Endothelial cell of umbilical vein (primary cell): ENCODE measurements at regions not wholly inside any gene's neighbourhood (a gene's known extent, or its start where the extent isn't known, plus 50 kb on each side); places are given as distances from the start of the nearest gene placed in this dataset.
"Not testable (repeated sequence)": the region's sequence is repeated elsewhere in the genome, so short reads cannot be mapped to it uniquely, and the experiment has no call there.

Source experiments
- BruUV-seq: library from RNA; stranded (reverse); fragments of 400-500 nt; replicated peaks from 2 replicates; lab custom pipeline; 2021; lab: Mats Ljungman, UMichigan
- CTCF ChIA-PET: fragments of 300-600, 350-600 bp; sonication (Branson Sonifier 250); formaldehyde crosslinking; loops from one replicate; lab custom pipeline; 2021; ENCODE audit warnings: antibody characterized with exemption, inconsistent platforms; lab: Charles Lee
- POLR2A ChIA-PET: fragments of 300-600, 350-600 bp; sonication (Branson Sonifier 250); formaldehyde crosslinking; loops from one replicate; lab custom pipeline; 2021; ENCODE audit warnings: antibody characterized with exemption, inconsistent platforms; lab: Charles Lee
- DNase-seq: peaks from one replicate; pipeline ENCODE4 v3.0.0-alpha.2; 2011; ENCODE audit warnings: low read depth, low spot score
- FAIRE-seq: peaks from 2 replicates; lab custom pipeline; 2011; peaks lifted over from hg19 to GRCh38; lab: Jason Lieb, UNC
- H2AFZ ChIP-seq: 2 replicates; pipeline ENCODE4 v1.6.0; 2012; ENCODE audit warnings: low read depth, low read length, control low read depth, inconsistent platforms
- H3K27ac ChIP-seq: 2 replicates; pipeline ENCODE4 v1.5.1; 2011; ENCODE audit warnings: low read depth, mild to moderate bottlenecking, control low read depth, low read length, moderate library complexity; ENCODE audit not compliant: insufficient read depth
- H3K27me3 ChIP-seq, 2 experiments: 2 replicates each; pipeline versions ENCODE4 v1.6.0 to v1.6.1; 2011; ENCODE audit warnings: low read length in 2 of 2, mixed read lengths in 1 of 2; ENCODE audit not compliant: control insufficient read depth in 2 of 2, insufficient read depth in 2 of 2
- H3K36me3 ChIP-seq, 2 experiments: 2 replicates in 1 of 2; 3 replicates in 1 of 2; pipeline ENCODE4 v1.5.1; 2011; ENCODE audit warnings: low read length in 2 of 2, mild to moderate bottlenecking in 1 of 2, moderate library complexity in 1 of 2; ENCODE audit not compliant: control insufficient read depth in 2 of 2, insufficient read depth in 2 of 2; ENCODE audit errors: extremely low read depth in 1 of 2
- H3K4me1 ChIP-seq: 3 replicates; pipeline ENCODE4 v1.5.1; 2011; ENCODE audit warnings: mild to moderate bottlenecking, low read length; ENCODE audit not compliant: control insufficient read depth, insufficient read depth; ENCODE audit errors: extremely low read depth
- H3K4me2 ChIP-seq: 2 replicates; pipeline ENCODE4 v1.6.1; 2011; ENCODE audit warnings: low read length, control low read depth, mixed read lengths; ENCODE audit not compliant: insufficient read depth
- H3K4me3 ChIP-seq, 3 experiments: fragments of 200-600 bp in 1 of 3; sonication (generic), shearing (Covaris generic) in 1 of 3; replicated peaks in 1 of 3; 2 replicates each; pipeline ENCODE4 v1.5.1; 2011 to 2016; ENCODE audit warnings: control low read depth in 3 of 3, low read length in 3 of 3, mild to moderate bottlenecking in 2 of 3, inconsistent platforms in 1 of 3, low read depth in 1 of 3, moderate library complexity in 1 of 3; ENCODE audit not compliant: insufficient read depth in 1 of 3
- H3K79me2 ChIP-seq: 2 replicates; pipeline ENCODE4 v1.6.0; 2012; ENCODE audit warnings: low read length, inconsistent platforms; ENCODE audit not compliant: control insufficient read depth, insufficient read depth
- H3K9ac ChIP-seq: replicated peaks from 2 replicates; pipeline ENCODE3; 2011; ENCODE audit warnings: low read length, control low read depth; ENCODE audit not compliant: insufficient read depth; ENCODE audit errors: extremely low read depth
- H3K9me1 ChIP-seq: replicated peaks from 3 replicates; pipeline ENCODE4 v1.6.0; 2011; ENCODE audit warnings: mild to moderate bottlenecking, low read length; ENCODE audit not compliant: control insufficient read depth, insufficient read depth; ENCODE audit errors: extremely low read depth
- H3K9me3 ChIP-seq: replicated peaks from 2 replicates; pipeline ENCODE4 v1.5.1; 2012; ENCODE audit warnings: low read length, inconsistent platforms; ENCODE audit not compliant: control insufficient read depth, insufficient read depth
- H4K20me1 ChIP-seq: replicated peaks from 2 replicates; pipeline ENCODE3; 2011; ENCODE audit warnings: mild to moderate bottlenecking, low read length; ENCODE audit not compliant: control insufficient read depth, insufficient read depth; ENCODE audit errors: extremely low read depth
- EZH2 ChIP-seq: IDR thresholded peaks from 2 replicates; pipeline ENCODE4 v1.6.1; 2012; ENCODE audit warnings: borderline replicate concordance, low read depth, mild to moderate bottlenecking, moderate library complexity, low read length, inconsistent platforms; ENCODE audit not compliant: severe bottlenecking
- FOS ChIP-seq: IDR thresholded peaks from 2 replicates; pipeline ENCODE4 v1.6.1; 2011; ENCODE audit warnings: mild to moderate bottlenecking, low read length, moderate library complexity, borderline replicate concordance; ENCODE audit not compliant: insufficient read depth
- GATA2 ChIP-seq: IDR thresholded peaks from 2 replicates; pipeline ENCODE4 v1.7.0; 2011; ENCODE audit warnings: low read depth, mild to moderate bottlenecking, moderate library complexity, mixed read lengths, low read length; ENCODE audit not compliant: insufficient read length, insufficient read depth
- JUN ChIP-seq: IDR thresholded peaks from 2 replicates; pipeline ENCODE4 v1.6.1; 2011; ENCODE audit warnings: borderline replicate concordance, low read depth; ENCODE audit not compliant: insufficient read length, insufficient read depth
- MAX ChIP-seq: IDR thresholded peaks from 2 replicates; pipeline ENCODE4 v1.6.1; 2011; ENCODE audit not compliant: insufficient read depth, insufficient read length
- MYC ChIP-seq: IDR thresholded peaks from one replicate; pipeline ENCODE4 v1.6.1; 2011; ENCODE audit warnings: mild to moderate bottlenecking, low read depth, low read length
- POLR2A ChIP-seq: IDR thresholded peaks from 2 replicates; pipeline ENCODE4 v1.6.1; 2012; ENCODE audit warnings: low read depth, mild to moderate bottlenecking, control low read depth, low read length
- POLR2AphosphoS5 ChIP-seq: IDR thresholded peaks from 2 replicates; pipeline ENCODE4 v1.6.1; 2012; ENCODE audit warnings: low read depth, mild to moderate bottlenecking, control low read depth, low read length, moderate library complexity; ENCODE audit not compliant: insufficient read depth
- dilution Hi-C: fragments of 300-500 bp; cut with MboI; formaldehyde crosslinking; loops from one replicate; pipeline ENCODE4 v1.15.0; 2019; ENCODE audit warnings: low sequenced_read_pairs; ENCODE audit not compliant: extremely low pct_ligation_motif_present
- intact Hi-C: fragments of 100-400 bp; cut with micrococcal nuclease; formaldehyde crosslinking; loops from one replicate; pipeline ENCODE4 v1.10.0; 2022
- TF ChIP-seq, protein P1 (sequence below), 2 donors: IDR thresholded peaks; 1 replicate in 1 of 2; 2 replicates in 1 of 2; pipeline ENCODE4 v1.5.1; 2011; ENCODE audit warnings: low read length in 2 of 2, mild to moderate bottlenecking in 2 of 2, moderate library complexity in 2 of 2, control low read depth in 1 of 2, inconsistent platforms in 1 of 2, low read depth in 1 of 2; ENCODE audit not compliant: insufficient read depth in 1 of 2; ENCODE audit errors: extremely low read depth in 1 of 2

GRCh38 chr2:107747199-107747963 is 79.3 kb upstream of the RGPD4 start:
- dilution Hi-C loops, H3K4me2 ChIP-seq, FAIRE-seq, POLR2A ChIA-PET, H3K9me1 ChIP-seq, H3K9me3 ChIP-seq, BruUV-seq, DNase-seq, H3K36me3 ChIP-seq, H2AFZ ChIP-seq, H3K79me2 ChIP-seq, H3K9ac ChIP-seq, H4K20me1 ChIP-seq, CTCF ChIA-PET, H3K27me3 ChIP-seq, intact Hi-C loops, H3K27ac ChIP-seq, H3K4me1 ChIP-seq, H3K4me3 ChIP-seq: not testable (repeated sequence)

- no peaks in the 10 kb centered on the region for H3K4me1 ChIP-seq
- H4K20me1 ChIP-seq, result no peaks in the 10 kb centered on the region
- intact Hi-C loops (no loop called here), dilution Hi-C loops (no loop called here)
- H3K9me1 ChIP-seq, result no peaks in the 10 kb centered on the region
- no TSS peak for BruUV-seq
- ChIA-PET POLR2A (no interaction called here), CTCF (no interaction called here)
- no peak overlapping the region for H3K9ac ChIP-seq
- no peaks in the 10 kb centered on the region for H3K27me3 ChIP-seq
- no peaks in the 10 kb centered on the region for H3K36me3 ChIP-seq
- no peak overlapping the region for H3K27ac ChIP-seq
- no peaks in the 10 kb centered on the region for H3K79me2 ChIP-seq
- H3K4me2 ChIP-seq, result no peak overlapping the region
- H3K9me3 ChIP-seq, result peaks cover 3% of the 10 kb centered on the region
- DNase-seq (no peak), FAIRE-seq (no peak)
- H3K4me3 ChIP-seq, result no peak overlapping the region
- TF ChIP-seq MYC (no peak), JUN (no peak), POLR2AphosphoS5 (no peak), MAX (no peak), FOS (no peak), GATA2 (no peak), POLR2A (no peak), EZH2 (no peak)
- TF ChIP-seq, protein P1, sequence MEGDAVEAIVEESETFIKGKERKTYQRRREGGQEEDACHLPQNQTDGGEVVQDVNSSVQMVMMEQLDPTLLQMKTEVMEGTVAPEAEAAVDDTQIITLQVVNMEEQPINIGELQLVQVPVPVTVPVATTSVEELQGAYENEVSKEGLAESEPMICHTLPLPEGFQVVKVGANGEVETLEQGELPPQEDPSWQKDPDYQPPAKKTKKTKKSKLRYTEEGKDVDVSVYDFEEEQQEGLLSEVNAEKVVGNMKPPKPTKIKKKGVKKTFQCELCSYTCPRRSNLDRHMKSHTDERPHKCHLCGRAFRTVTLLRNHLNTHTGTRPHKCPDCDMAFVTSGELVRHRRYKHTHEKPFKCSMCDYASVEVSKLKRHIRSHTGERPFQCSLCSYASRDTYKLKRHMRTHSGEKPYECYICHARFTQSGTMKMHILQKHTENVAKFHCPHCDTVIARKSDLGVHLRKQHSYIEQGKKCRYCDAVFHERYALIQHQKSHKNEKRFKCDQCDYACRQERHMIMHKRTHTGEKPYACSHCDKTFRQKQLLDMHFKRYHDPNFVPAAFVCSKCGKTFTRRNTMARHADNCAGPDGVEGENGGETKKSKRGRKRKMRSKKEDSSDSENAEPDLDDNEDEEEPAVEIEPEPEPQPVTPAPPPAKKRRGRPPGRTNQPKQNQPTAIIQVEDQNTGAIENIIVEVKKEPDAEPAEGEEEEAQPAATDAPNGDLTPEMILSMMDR (IDR thresholded peaks at IDR 0.05; ENCODE audit: extremely low read depth in 1 of 2, insufficient read depth in 1 of 2, low read depth in 1 of 2, low read length in 2 of 2), result no peak
- H2AFZ ChIP-seq, result no peak overlapping the region
These were observed 78.6 kb upstream of the RGPD4 start for GRCh38 chr2:107747964-107748583.
